Keratinocyte (primary cell): ENCODE measurements at regions not wholly inside any gene's neighbourhood (a gene's known extent, or its start where the extent isn't known, plus 50 kb on each side); places are given as distances from the start of the nearest gene placed in this dataset.
"Not testable (repeated sequence)": the region's sequence is repeated elsewhere in the genome, so short reads cannot be mapped to it uniquely, and the experiment has no call there.

Source experiments
- DNase-seq: peaks from one replicate; pipeline ENCODE4 v3.0.0-alpha.2; 2011; ENCODE audit warnings: low read depth, missing footprints, low spot score
- FAIRE-seq: peaks from 2 replicates; lab custom pipeline; 2011; peaks lifted over from hg19 to GRCh38; lab: Jason Lieb, UNC
- H2AFZ ChIP-seq: 2 replicates; pipeline ENCODE4 v1.6.0; 2012; ENCODE audit warnings: low read length, control low read depth, inconsistent platforms; ENCODE audit not compliant: control insufficient read depth
- H3K27ac ChIP-seq: 2 replicates; pipeline ENCODE4 v1.5.1; 2011; ENCODE audit warnings: low read length; ENCODE audit not compliant: control insufficient read depth, insufficient read depth
- H3K27me3 ChIP-seq: 3 replicates; pipeline ENCODE4 v1.6.0; 2011; ENCODE audit warnings: low read length; ENCODE audit not compliant: control insufficient read depth, insufficient read depth; ENCODE audit errors: extremely low read depth
- H3K36me3 ChIP-seq, 2 experiments: 2 replicates in 1 of 2; 3 replicates in 1 of 2; pipeline ENCODE4 v1.5.1; 2011; ENCODE audit warnings: low read length in 2 of 2, mild to moderate bottlenecking in 1 of 2; ENCODE audit not compliant: control insufficient read depth in 2 of 2, insufficient read depth in 2 of 2; ENCODE audit errors: extremely low read depth in 1 of 2
- H3K4me1 ChIP-seq: 3 replicates; pipeline ENCODE4 v1.5.1; 2011; ENCODE audit warnings: low read length; ENCODE audit not compliant: control insufficient read depth, insufficient read depth; ENCODE audit errors: extremely low read depth
- H3K4me2 ChIP-seq: 3 replicates; pipeline ENCODE4 v1.6.0; 2011; ENCODE audit warnings: low read depth, low read length; ENCODE audit not compliant: control insufficient read depth, insufficient read depth; ENCODE audit errors: extremely low read depth
- H3K4me3 ChIP-seq, 3 experiments: fragments of 200-600 bp in 1 of 3; sonication (generic) in 1 of 3; 2 replicates in 2 of 3; 3 replicates in 1 of 3; pipeline ENCODE4 v1.5.1; 2011 to 2016; ENCODE audit warnings: low read length in 3 of 3, mild to moderate bottlenecking in 3 of 3, control low read depth in 2 of 3, inconsistent platforms in 1 of 3, low read depth in 1 of 3, mixed read lengths in 1 of 3, mixed run types in 1 of 3, moderate library complexity in 1 of 3; ENCODE audit not compliant: control insufficient read depth in 2 of 3, insufficient read depth in 2 of 3; ENCODE audit errors: extremely low read depth in 1 of 3
- H3K79me2 ChIP-seq: 2 replicates; pipeline ENCODE4 v1.6.0; 2012; ENCODE audit warnings: low read length; ENCODE audit not compliant: control insufficient read depth, insufficient read depth
- H3K9ac ChIP-seq: 3 replicates; pipeline ENCODE4 v1.6.0; 2011; ENCODE audit warnings: low read length; ENCODE audit not compliant: control insufficient read depth, insufficient read depth; ENCODE audit errors: extremely low read depth
- H3K9me1 ChIP-seq: 3 replicates; pipeline ENCODE4 v1.6.0; 2011; ENCODE audit warnings: low read length; ENCODE audit not compliant: control insufficient read depth, insufficient read depth; ENCODE audit errors: extremely low read depth
- H3K9me3 ChIP-seq: 2 replicates; pipeline ENCODE4 v1.5.1; 2012; ENCODE audit warnings: low read depth, low read length; ENCODE audit not compliant: control insufficient read depth
- H4K20me1 ChIP-seq: 3 replicates; pipeline ENCODE4 v1.6.0; 2011; ENCODE audit warnings: low read length; ENCODE audit not compliant: control insufficient read depth, insufficient read depth; ENCODE audit errors: extremely low read depth
- EZH2 ChIP-seq: IDR thresholded peaks from one replicate; pipeline ENCODE4 v1.6.1; 2012; ENCODE audit warnings: inconsistent platforms, mild to moderate bottlenecking, low read length, moderate library complexity
- dilution Hi-C: fragments of 300-500 bp; cut with MboI; formaldehyde crosslinking; loops from one replicate; pipeline ENCODE4 v1.7.0; 2020; ENCODE audit warnings: low sequenced_read_pairs; ENCODE audit not compliant: extremely low pct_ligation_motif_present
- TF ChIP-seq, protein P1 (sequence below), 3 experiments: IDR thresholded peaks in 1 of 3; conservative IDR thresholded peaks in 1 of 3; optimal IDR thresholded peaks in 1 of 3; 2 replicates in 2 of 3; 3 replicates in 1 of 3; pipeline versions ENCODE3 to v1.5.1; 2011; ENCODE audit warnings: low read length in 3 of 3, mild to moderate bottlenecking in 3 of 3, moderate library complexity in 2 of 3, control low read depth in 1 of 3, inconsistent platforms in 1 of 3; ENCODE audit not compliant: insufficient read depth in 2 of 3; ENCODE audit errors: extremely low read depth in 1 of 3

DNA sequence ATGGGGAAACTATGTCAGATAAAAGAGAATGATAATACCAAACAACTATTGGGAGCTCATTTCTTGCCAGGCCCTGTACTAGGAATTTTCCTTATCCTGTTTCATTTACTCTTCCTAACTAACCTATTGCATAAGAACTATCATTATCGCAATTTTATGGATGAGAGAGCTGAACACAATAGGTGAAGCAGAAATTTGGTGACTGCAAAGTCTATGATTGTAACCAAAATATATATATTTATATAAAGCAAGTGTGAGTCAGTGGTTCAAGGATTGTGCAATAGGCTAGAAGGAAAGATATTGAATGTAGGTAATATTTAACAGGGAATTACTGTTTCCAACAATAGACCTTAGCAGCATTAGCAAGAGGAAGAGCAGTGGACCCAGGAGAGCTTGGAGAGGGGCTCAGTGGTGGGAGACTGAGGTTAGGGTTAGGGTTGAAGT is 181.1 kb upstream of the TENT5A start:
- Histone ChIP-seq H2AFZ (no peak overlapping the region), H4K20me1 (no peaks in the 10 kb centered on the region), H3K9ac (no peak overlapping the region), H3K27me3 (no peaks in the 10 kb centered on the region), H3K36me3 (no peaks in the 10 kb centered on the region), H3K9me3 (no peaks in the 10 kb centered on the region), H3K79me2 (no peaks in the 10 kb centered on the region), H3K27ac (no peak overlapping the region), H3K4me2 (no peak overlapping the region), H3K4me1 (peaks cover 15% of the 10 kb centered on the region), H3K4me3 (no peak overlapping the region), H3K9me1 (no peaks in the 10 kb centered on the region)
- no peak for TF ChIP-seq EZH2
- TF ChIP-seq, protein P1, sequence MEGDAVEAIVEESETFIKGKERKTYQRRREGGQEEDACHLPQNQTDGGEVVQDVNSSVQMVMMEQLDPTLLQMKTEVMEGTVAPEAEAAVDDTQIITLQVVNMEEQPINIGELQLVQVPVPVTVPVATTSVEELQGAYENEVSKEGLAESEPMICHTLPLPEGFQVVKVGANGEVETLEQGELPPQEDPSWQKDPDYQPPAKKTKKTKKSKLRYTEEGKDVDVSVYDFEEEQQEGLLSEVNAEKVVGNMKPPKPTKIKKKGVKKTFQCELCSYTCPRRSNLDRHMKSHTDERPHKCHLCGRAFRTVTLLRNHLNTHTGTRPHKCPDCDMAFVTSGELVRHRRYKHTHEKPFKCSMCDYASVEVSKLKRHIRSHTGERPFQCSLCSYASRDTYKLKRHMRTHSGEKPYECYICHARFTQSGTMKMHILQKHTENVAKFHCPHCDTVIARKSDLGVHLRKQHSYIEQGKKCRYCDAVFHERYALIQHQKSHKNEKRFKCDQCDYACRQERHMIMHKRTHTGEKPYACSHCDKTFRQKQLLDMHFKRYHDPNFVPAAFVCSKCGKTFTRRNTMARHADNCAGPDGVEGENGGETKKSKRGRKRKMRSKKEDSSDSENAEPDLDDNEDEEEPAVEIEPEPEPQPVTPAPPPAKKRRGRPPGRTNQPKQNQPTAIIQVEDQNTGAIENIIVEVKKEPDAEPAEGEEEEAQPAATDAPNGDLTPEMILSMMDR (optimal IDR thresholded peaks at IDR 0.05 in 1 of 3, IDR thresholded peaks at IDR 0.05 in 1 of 3, conservative IDR thresholded peaks at IDR 0.05 in 1 of 3; ENCODE audit: extremely low read depth in 1 of 3, insufficient read depth in 2 of 3, low read length in 3 of 3), result no peak
- no peak for FAIRE-seq
- DNase-seq, result no peak
- dilution Hi-C loops, result no loop called here

DNA sequence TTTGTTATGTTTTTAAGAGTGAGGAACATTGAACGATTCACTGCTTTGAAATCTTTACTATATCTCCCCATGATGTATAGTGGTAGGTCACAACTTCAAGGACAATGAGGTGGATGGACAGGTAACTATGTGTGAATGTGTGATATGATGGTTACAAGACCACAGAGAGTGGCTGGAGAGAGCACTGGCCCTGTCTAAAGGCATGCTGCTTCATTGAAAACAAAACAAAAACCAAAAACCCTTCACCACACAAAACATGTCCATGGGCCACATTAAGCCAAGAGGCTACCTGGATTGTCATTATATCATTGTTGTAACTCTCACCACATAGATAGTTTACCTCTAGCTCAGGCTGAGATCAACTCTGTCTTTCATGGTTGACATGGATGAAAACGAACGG is 180.6 kb upstream of the TENT5A start:
- H3K4me2 ChIP-seq, result no peak overlapping the region
- H3K36me3 ChIP-seq, result no peaks in the 10 kb centered on the region
- no peaks in the 10 kb centered on the region for H3K9me3 ChIP-seq
- DNase-seq, result no peak
- H3K9ac ChIP-seq, result no peak overlapping the region
- no peaks in the 10 kb centered on the region for H3K79me2 ChIP-seq
- H3K4me1 ChIP-seq, result peaks cover 11% of the 10 kb centered on the region
- H4K20me1 ChIP-seq, result no peaks in the 10 kb centered on the region
- H2AFZ ChIP-seq, result no peak overlapping the region
- dilution Hi-C loops, result no loop called here
- H3K4me3 ChIP-seq, result no peak overlapping the region
- TF ChIP-seq EZH2, result no peak
- TF ChIP-seq, protein P1 (optimal IDR thresholded peaks at IDR 0.05 in 1 of 3, IDR thresholded peaks at IDR 0.05 in 1 of 3, conservative IDR thresholded peaks at IDR 0.05 in 1 of 3; ENCODE audit: extremely low read depth in 1 of 3, insufficient read depth in 2 of 3, low read length in 3 of 3), result no peak
- no peak overlapping the region for H3K27ac ChIP-seq
- no peaks in the 10 kb centered on the region for H3K9me1 ChIP-seq
- no peak for FAIRE-seq
- H3K27me3 ChIP-seq, result no peaks in the 10 kb centered on the region

DNA sequence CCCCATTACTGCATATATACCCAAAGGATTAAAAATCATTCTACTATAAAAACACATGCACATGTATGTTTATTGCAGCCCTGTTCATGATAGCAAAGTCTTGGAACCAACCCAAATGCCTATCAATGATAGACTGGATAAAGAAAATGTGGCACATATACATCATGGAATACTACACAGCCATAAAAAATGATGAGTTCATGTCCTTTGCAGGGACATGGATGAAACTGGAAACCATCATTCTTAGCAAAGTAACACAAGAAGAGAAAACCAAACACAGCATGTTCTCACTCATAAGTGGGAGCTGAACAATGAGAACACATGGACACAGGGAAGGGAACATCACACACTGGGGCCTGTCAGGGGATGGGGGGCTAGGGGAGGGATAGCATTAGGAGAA is 180.0 kb upstream of the TENT5A start:
- FAIRE-seq, H3K9ac ChIP-seq, H3K27me3 ChIP-seq, H4K20me1 ChIP-seq, DNase-seq, H3K4me3 ChIP-seq, H3K9me1 ChIP-seq, H3K9me3 ChIP-seq, H2AFZ ChIP-seq, H3K79me2 ChIP-seq, dilution Hi-C loops, H3K4me2 ChIP-seq, H3K27ac ChIP-seq, H3K4me1 ChIP-seq, H3K36me3 ChIP-seq: not testable (repeated sequence)
